ENCODE measurements at regions not wholly inside any gene's neighbourhood (a gene's known extent, or its start where the extent isn't known, plus 50 kb on each side); places are given as distances from the start of the nearest gene placed in this dataset.

GRCh38 chr3:110400315-110400714 is 671.3 kb upstream of the NECTIN3 start:
- no peak for DNase-seq (ENCODE audit: low read depth)
- no peak for TF ChIP-seq CTCF (IDR thresholded peaks at IDR 0.05; ENCODE audit: control insufficient read depth, insufficient read depth, low read depth, low read length, missing control alignments)
- no peak overlapping the region for H3K4me3 ChIP-seq (ENCODE audit: control insufficient read depth, low read depth, low read length)

GRCh38 chr3:110405830-110406585 is 665.6 kb upstream of the NECTIN3 start:
- no peak overlapping the region for H3K4me3 ChIP-seq (ENCODE audit: control insufficient read depth, low read depth, low read length)
- TF ChIP-seq CTCF (IDR thresholded peaks at IDR 0.05; ENCODE audit: control insufficient read depth, insufficient read depth, low read depth, low read length, missing control alignments) = no peak
- no peak for DNase-seq (ENCODE audit: low read depth)

GRCh38 chr3:110413266-110413665 is 658.4 kb upstream of the NECTIN3 start:
- DNase-seq (ENCODE audit: low read depth) = no peak
- no peak for TF ChIP-seq CTCF (IDR thresholded peaks at IDR 0.05; ENCODE audit: control insufficient read depth, insufficient read depth, low read depth, low read length, missing control alignments)

GRCh38 chr3:110413807-110414748 is 657.5 kb upstream of the NECTIN3 start:
- peak; percentile 63 for DNase-seq (ENCODE audit: low read depth)
- TF ChIP-seq CTCF (IDR thresholded peaks at IDR 0.05; ENCODE audit: control insufficient read depth, insufficient read depth, low read depth, low read length, missing control alignments) = no peak

More at GRCh38 chr3:110413266-110413665, 658.4 kb upstream of the NECTIN3 start:
- no peak overlapping the region for H3K4me3 ChIP-seq (ENCODE audit: control insufficient read depth, low read depth, low read length)

GRCh38 chr3:110414855-110415254 is 656.8 kb upstream of the NECTIN3 start:
- no peak overlapping the region for H3K4me3 ChIP-seq (ENCODE audit: control insufficient read depth, low read depth, low read length)
- peak; percentile 18 for DNase-seq (ENCODE audit: low read depth)
- TF ChIP-seq CTCF (IDR thresholded peaks at IDR 0.05; ENCODE audit: control insufficient read depth, insufficient read depth, low read depth, low read length, missing control alignments) = no peak

More at GRCh38 chr3:110413807-110414748, 657.5 kb upstream of the NECTIN3 start:
- no peak overlapping the region for H3K4me3 ChIP-seq (ENCODE audit: control insufficient read depth, low read depth, low read length)

- TF ChIP-seq CTCF (IDR thresholded peaks at IDR 0.05; ENCODE audit: control insufficient read depth, insufficient read depth, low read depth, low read length, missing control alignments) = no peak
- H3K4me3 ChIP-seq (ENCODE audit: control insufficient read depth, low read depth, low read length) = no peak overlapping the region
- DNase-seq (ENCODE audit: low read depth) = no peak
Observed at GRCh38 chr3:110419096-110419495, 652.5 kb upstream of the NECTIN3 start.
